GM11168 (cell line): ENCODE measurements at regions not wholly inside any gene's neighbourhood (a gene's known extent, or its start where the extent isn't known, plus 50 kb on each side); places are given as distances from the start of the nearest gene placed in this dataset.

ENCODE experiments used
- in situ Hi-C: fragments of 300-500 bp; cut with MboI; formaldehyde crosslinking; loops from one replicate; pipeline ENCODE4 v1.12.0; 2022; ENCODE audit warnings: low sequenced_read_pairs; ENCODE audit not compliant: unreplicated experiment

DNA sequence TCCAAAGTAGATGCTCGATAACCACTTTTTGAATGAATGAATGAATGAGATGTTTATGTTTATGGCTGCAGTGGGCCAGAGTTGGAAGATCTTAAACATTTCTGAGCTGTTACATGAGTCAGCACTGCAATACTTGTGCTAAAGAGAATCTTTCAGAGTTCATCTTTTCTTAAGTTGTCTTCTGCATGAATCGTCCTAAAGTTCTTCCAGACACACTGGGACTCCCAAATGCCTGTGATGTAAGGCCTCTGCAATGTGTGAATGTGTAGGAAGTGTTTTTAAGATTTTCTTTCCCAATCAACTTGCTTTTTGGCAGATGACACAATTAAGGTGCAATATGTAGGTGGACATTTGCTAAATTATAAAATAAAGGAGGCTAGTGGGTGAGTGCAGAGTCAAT, 50.3 kb upstream of the TRIM9 start:
- in situ Hi-C loops: no loop called here

DNA sequence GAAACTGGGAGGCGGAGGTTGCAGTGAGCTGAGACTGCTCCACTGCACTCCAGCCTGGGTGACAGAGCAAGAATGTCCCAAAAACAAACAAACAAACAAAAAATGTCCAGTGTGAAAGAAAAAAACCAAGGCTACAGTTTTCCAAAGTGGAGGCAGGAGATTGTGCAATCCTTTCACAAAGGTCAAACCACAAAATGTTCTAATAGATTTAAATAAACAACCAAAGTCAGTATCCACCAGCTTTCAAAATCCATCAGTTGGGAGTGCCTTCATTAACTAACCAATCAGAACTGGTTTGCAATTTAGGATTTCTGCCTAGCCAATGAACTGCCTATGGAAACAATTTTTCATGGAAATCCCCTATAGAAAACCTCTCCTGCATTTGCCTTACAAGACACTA, 52.3 kb upstream of the TRIM9 start:
- in situ Hi-C loops: no loop called here

DNA sequence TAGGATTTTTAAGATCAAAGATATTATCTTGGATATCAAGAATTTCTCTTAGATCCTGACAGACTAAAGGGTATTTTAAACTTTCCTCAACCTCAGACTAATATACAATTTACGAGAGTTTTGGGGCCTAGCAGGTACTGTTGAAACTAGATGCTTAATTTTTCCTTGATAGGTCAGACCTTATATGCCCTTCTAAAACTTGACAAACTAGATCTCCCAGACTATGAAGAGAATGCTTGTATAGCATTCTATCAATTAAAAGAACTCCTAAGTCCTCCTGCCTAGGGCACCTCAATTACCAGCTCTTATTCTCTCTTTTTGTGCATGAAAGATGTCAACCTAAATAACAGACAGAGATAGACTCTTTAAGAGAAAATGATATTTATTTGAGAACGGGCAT, 60.4 kb upstream of the TRIM9 start:
- in situ Hi-C loops: loop anchor here (10.0 kb wide), 1 partner anchor 69 kb away; no protein-coding TSS in a partner anchor

DNA sequence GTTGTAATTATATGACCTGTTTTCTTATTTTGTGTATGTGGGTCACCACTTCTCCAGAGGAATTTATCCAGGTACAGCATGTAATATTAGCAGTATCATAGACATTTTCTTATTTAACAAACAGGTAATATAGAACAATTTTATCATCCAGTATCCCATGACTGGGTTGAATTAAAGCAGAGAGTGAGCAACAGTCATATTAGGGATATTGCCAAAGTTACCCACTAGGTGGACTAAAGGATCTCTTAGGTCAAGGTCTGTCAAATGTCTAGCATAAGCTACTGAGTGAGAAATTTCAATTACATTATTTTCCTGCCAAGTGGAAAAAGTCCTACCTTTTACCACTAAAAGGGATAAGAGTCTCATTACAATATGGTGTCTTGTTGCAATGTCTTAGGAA, 62.1 kb upstream of the TRIM9 start:
- in situ Hi-C loops: loop anchor here (10.0 kb wide), 1 partner anchor 68 kb away; no protein-coding TSS in a partner anchor

DNA sequence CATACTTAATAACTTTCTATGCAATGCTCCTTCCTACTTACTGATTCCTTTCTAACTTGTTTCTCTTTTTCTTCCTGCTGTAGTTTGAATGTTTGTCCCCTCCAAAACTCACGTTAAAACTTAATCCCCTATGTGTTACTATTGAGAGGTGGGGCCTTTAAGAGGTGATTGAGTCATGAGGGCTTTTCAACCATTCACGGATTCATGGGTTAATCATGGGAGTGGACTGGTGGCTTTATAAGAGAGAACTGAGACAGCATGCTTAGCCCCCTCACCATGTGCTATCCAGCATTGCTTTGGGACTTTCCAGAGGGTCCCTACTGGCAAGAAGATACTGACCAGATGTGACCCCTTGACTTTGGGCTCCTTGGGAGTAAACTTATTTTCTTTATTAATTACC, 66.0 kb upstream of the TRIM9 start:
- in situ Hi-C loops: no loop called here

DNA sequence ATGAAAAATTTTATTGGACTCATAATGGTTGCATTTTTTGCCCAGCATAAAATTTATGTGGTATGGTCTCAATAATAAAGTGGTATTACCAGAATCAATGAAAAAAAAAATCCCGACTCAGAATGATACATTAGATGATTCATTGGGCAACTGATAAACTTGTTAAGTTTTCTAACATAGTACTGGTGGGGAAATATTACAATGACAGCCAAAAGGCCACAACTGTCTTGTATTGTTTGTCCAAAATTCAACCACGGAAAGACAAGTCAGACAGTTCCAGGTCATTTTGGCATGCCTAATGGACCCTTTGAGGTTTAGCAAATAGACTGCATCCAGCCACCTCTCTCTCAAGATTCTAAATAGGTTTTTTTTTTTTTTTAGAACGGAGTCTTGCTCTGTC, 70.5 kb upstream of the TRIM9 start:
- in situ Hi-C loops: no loop called here

DNA sequence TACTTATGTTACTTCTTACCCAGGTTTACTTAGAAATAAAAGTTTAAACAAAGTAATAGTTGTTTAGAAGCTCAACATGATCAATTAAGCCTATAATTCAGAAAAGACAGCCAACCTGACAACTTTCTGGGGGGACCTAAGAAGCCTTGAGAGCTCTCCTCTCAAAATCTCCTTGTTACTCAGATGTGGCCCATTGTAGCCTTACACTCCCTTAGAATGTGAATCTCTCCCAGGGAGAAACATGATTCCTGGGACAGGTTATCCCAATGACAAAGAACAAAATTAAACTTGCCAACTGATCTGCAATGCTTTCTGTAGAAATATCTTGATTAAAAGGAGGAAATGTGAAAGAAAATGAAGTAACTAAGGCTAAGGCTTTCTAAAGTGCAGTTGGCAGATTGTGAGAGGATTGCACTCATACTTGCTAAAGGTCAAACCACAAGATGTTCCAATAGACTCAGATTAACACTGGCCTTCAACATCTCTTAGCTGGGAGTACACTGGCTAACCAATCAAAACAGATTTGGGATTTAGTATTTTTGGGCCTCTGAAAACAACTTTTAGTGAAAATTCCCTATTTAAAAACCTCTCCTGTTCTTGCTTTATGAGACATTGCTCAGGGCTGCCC, 72.3 kb upstream of the TMX1 start:
- in situ Hi-C loops: no loop called here

DNA sequence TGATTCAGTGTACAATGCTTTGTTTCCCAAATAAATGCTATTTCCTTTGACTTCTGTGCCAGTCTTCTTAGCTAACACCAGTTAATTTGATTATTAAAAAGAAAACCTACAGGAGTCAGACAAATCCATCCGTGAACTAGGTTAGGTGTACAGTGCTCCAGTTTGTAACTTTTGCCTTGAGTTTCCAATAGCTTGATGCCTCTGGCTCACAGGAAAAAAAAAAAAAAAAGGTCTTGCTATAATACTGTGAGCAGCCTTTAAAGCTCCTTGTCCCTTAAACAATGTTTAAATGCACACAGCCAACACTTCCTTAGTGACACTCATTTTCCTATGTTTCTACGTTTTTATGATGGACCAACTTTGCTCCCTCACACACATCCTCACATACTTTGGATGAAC, 71.8 kb upstream of the TMX1 start:
- in situ Hi-C loops: no loop called here

DNA sequence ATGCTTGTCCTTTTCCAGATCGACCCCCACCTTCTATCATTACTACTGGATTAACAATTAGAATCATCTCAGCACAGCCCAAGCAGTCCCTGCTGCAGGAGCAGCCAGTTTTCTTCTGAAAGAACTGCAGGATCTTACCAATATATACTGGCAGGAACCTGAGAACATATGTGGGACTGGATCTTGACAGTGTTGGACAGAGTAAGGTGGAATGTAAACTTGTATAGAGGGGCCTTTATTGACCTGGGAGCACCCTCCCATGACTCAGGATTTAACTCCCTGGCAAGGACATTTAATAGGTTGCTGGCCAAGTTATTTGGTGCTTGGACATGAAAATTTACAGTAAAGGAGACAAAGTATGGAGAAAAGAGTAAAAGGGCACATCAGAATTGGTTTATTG, 66.2 kb upstream of the TMX1 start:
- in situ Hi-C loops: no loop called here

DNA sequence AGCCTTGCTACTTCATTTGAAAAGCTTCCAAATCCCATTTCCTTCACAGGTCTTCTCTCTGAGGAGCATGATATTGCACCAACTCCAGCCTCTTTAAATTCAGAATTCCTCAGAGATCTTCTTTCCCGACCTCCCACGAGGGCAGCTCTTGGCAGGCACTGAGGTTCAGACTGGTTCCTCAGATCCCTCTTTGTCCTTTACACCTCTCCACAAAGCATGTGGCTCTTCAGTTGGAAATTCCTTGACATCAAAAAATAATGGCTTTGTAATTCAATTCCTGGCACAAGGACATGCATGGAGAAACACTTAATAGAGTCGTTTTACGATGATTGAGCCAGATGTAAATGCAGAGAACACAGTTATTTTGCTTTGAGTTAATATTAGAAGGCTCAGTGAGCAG, 63.2 kb upstream of the TMX1 start:
- in situ Hi-C loops: no loop called here

DNA sequence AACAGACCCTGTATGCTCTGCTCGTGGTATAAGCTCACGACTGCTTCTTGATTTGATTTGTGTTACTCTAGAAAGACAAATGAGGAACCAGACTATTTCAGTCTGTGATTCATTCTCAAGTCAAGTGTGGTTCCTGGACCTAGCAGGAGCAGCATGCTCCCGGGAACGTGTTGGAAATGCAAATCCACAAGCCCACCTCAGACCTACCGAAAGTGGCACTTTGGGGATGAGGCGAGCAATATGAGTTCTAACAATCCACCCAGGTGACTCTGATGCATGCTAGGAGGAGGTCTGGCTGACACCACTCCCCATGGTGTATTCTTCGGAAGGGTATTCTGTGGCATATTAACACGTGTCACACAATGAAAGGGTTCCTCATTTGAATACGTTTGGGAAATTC, 59.5 kb upstream of the TMX1 start:
- in situ Hi-C loops: no loop called here

DNA sequence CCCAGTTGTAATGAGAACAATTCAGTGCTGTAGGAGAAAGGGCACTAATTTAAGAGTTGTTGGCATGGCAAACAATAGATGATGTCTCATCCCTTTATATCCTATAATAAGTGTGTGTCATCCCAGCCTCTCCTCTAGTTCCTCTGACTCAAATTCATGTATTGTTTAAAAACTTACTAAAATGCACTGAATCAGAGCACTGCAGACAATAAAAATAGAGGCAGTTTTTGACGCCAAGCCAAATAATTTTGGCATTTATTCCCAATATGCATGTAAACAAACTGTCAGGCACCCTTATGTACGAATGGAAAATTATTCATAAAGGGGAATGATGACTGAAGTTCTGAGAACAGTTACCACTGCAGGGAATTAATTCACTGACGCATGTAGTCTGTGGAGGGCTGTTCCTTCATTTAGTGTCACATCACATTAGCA, 57.9 kb upstream of the TMX1 start:
- in situ Hi-C loops: no loop called here

DNA sequence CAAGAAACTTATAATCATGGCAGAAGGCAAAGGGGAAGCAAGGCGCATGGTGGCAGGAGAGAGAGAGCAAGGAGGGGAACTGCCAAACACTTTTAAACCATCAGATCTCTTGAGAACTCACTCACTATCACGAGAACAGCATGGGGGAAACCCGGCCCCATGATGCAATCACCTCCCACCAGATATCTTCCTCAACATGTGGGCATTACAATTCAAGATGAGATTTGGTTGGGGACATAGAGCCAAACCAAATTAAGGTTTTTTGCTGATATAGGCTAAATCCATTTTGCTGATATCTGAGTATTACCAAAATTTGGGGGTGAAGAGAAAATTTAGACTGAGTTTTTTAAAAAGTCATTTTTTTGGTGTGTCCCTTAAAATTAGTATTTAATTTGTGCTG, 54.9 kb upstream of the TMX1 start:
- in situ Hi-C loops: no loop called here

DNA sequence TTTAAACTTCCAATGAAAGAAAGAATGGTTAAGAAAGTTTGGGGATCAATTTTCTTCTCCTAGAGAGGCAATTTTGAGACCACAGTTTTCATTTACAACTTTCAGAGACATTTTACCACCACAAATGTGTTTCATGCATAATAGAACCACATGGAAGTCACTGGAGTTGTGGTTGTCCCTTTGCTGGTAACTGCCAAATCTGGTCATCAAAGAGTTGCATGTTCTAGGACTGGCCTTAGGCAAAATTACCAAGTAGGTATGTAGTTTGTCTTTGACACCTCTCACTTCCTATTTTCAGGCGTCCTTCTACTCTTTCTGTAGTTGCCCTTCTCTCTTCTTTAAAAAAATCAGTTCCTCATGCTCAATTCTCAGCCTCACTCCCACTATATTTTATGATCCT, 54.3 kb upstream of the TMX1 start:
- in situ Hi-C loops: no loop called here

DNA sequence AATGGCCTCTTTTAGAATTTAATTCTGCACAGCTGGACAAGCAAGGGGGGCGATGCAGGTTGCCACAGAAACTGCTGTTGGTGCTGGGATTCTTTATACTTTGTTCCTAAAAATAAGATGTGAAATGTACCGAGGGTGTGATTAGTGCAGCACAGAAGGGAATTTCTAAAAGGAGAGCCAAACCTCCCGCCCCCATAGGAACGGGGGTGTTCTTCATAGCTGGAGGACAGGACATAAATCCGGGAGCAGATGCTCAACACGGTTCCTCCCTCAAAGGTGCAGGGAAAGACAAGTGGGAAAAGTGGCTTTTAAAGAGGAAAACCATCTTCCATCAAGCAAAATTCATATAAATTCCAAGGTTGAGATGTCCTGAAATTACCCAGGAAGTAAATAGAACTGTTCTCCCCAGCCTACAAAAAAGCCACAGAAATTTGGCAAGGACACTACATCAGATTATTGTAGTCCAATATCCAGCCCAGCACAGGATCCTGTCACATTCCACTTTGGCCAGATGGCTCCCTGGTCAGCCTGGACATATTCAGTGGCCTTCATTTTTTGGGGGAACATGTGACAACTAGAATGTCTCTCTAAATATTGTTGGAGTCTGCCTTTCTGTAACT, 51.4 kb upstream of the TMX1 start:
- in situ Hi-C loops: no loop called here

DNA sequence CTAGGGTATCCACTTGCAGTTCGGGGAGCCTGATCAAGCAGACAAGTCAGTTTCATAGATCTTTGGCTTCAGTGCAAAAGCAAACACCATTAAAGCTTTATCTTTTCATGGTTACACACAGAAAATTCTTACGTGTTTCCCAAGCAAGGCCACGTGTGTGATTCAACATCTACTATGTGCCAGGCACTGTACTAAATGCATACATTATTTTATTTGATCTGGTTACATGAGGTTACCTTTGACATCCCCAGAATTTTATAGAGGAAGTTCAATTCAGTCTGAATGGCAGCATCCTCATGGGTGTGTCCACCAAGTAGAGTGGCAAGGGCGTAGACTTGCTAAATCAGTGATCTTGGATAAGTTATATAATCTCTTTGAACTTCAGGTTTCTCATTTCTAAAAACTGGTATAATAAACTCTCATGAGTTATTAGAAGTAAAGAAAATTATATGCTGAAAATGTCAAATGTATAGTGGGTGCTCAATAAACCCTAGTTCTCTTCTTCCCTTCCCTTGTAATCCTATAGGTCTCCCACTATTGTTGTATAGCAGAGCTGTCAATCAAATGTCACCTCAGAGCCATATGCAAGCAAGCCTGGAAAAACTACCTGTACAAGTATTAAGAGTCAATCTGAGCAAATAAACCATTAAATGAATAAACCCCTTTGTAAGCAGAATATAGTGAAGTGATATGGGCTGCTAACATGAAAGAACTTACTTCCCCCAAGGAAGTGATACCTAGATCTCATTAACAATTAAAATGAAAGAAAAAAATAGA, 50.3 kb upstream of the TMX1 start:
- in situ Hi-C loops: no loop called here
